ENCODE measurements at regions not wholly inside any gene's neighbourhood (a gene's known extent, or its start where the extent isn't known, plus 50 kb on each side); places are given as distances from the start of the nearest gene placed in this dataset.
"Not testable (repeated sequence)": the region's sequence is repeated elsewhere in the genome, so short reads cannot be mapped to it uniquely, and the experiment has no call there.

DNA sequence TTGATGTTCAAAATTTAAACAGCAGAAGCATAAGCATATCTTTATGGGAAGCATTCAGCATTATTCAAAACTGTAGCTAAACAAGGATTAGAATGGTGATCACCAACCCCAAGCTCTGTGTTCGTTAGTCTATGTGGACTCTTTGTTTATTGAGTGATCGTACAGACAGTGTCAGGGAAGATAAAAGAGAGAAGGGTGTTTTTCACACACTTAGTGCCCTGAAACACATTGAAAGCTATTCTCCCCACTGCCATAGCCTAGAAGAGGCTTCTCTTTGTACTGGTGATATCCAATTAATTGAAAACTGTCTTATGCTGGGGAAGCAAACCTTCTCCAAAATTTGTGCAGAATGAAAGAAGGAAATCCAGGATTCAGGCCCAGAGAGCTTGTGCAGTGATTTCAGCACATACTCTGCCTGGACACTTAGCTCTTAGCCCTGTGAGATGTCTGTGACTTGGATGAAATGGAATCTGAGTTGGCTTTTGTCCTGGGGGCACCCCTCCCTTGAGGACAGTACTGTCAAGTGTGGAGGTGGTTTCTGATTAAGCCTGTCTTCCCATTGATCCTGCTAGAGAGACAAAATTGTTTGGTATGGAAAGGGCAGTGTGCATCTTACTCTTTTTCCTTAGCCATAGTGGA is 125.7 kb upstream of the MTHFD1L start:
- no peak for DNase-seq (ENCODE audit: low read depth in 2 of 2)

DNA sequence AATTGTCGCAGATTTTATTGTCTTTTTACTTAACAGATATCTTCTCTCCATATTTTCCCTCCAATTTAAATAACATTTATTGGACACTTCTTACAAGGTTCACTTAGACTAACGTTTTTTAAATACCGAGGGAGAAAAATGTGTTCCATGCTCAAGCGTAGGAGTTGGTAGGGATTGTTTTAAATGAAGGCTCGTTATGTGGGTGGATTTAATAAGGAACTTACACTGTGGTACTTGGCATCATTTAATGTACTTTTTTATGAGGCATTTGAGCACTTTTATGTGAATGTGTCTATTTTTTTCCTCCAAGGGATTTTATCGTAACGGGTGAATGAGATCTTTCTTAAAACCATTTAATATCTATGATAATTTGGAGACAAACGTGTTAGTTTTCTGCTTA is 125.0 kb upstream of the MTHFD1L start:
- DNase-seq (ENCODE audit: low read depth in 2 of 2), result no peak

DNA sequence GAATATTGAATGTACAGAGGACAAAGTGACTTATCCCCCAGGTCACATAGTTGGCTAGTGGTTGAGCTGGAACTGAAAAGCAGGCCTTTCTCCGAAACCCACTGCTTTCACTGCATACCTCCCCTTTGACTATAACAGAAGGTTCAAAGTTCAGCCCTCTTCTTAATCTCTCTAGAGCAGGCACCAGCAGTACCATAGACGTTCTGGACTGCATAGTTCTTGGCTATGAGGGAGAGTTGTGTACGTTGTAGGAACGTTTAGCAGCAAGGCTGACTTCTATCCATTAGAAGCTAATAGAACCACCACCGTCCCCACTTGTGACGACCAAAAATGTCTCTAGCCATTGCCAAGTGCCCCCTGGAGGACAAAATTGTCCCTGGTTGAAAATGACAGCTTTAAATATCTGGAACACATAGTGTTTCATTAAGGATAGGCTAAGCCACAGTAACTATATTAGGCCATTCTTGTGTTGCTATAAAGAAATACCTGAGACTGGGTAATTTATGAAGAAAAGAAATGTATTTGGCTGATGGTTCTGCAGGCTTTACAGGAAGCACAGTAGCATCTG is 123.8 kb upstream of the MTHFD1L start:
- DNase-seq (ENCODE audit: low read depth in 2 of 2), result no peak

DNA sequence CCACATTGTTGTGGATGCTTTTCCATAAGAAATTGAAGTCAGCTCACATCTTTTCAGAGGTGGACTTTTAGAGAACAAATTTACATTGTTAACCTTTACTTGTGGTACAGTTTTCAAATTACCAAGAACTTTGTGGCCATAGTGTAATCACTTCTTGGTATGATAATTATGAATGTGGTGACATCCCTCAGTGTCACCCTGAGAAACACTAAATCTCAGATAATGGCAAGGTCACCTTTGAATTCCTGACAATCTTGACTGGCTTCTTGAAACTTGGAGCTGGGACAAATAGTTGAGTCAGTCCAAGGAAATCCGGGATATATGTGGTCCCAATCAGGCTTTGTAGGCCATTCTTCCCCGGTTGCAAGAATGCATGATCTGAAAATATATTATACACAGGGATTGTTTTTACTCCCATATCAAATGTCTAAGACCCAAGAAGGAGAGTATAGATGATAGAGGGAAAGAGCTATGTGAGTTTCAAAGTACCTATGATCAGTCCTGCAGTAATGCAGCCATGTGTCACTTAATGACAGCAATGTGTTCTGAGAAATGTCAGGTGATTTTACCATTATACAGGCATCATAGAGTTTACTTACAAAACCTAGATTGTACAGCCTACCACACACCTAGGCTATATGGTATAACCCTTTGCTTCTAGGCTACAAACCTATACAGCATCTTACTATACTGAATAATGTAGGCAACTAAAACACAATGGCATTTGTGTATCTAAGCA is 120.8 kb upstream of the MTHFD1L start:
- no peak for DNase-seq (ENCODE audit: low read depth in 2 of 2)

DNA sequence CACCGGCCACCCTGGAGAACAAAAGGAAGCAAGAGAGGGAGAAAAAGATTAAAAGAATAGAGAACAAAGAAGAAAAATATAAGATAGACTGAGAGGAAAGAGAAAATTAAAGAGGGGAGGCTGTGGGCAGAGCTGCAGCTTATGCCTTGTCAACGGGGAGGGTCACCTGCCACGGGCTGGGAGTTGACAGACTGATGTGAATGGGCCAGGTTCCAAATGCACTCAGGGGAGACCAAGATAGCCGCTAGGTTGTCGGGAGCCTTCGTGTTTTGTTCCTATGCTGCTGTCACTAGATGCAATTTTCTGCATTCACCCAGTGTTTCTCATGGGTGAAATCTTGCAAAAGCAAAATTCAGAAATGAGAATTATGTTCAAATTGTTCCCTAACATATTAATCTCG is 119.6 kb upstream of the MTHFD1L start:
- no peak for DNase-seq (ENCODE audit: low read depth in 2 of 2)

DNA sequence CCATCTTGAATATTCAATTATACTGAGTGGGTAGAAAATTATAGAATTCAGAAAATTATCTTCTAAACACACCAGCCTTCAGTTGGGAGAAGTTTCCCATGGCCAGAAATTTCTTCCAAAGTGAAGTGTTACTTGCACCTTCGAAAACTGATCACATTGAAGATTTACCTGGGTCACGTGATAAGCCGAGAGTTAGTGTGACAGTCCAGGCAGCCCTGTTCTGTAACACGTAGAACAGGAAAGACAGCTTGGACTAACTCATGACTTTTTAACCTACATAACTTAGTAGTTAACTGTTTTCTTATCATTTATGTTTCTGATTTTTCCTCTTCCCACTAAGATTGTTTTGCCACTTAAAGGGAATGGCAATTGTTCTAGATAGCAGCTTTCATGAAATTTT is 118.3 kb upstream of the MTHFD1L start:
- DNase-seq (ENCODE audit: low read depth in 2 of 2), result no peak

DNA sequence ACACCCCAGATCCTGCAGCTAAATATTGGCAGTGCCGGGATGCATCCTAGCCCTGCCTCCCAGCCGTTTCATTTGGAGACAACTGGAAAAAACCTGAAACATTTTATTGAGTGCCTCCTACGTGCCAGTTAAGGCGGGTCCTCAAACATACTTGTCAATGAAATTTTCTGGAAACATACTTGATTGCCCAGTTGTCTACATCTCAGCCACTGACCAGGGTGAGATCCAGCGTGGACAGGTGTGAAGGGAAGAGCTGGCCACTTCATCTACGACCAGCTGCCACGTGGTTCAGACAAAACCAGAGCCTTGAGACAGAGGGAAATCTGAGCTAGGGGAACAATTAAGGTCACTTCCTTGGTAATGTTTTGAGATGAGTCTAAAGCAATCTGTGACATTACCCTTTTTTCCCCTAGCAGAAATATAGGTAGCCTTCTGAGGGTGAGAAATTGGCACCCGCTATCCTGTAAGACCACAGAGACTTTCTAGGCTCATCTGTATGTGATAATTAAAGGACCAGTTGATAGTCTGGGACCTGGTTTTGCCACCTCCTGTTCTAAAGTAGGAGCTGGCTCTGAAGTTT is 116.3 kb upstream of the MTHFD1L start:
- DNase-seq (ENCODE audit: low read depth in 2 of 2), result no peak

DNA sequence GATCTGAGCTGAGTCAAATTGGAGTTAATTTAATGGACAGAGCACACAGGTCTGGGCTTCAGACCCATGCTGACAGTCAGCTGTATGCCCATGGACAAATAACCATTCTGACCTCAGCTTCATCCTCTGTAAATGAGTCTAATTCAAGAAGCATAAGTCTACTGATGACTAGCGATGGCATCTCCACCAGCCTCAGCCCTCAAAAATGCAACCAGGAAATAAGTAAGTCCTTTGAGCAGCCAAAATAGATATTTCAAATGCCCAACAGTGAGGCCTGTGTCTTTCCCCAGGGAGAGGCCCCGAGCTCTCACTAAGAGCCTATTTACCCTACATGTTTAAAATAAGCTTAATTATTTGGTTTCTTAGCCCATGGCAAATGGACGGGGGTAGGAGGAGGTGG is 114.2 kb upstream of the MTHFD1L start:
- no peak for DNase-seq (ENCODE audit: low read depth in 2 of 2)

- no peak for DNase-seq (ENCODE audit: low read depth in 2 of 2)
Observed at GRCh38 chr6:150752409-150752808, 113.1 kb upstream of the MTHFD1L start.

GRCh38 chr6:150753371-150754064 is 112.0 kb upstream of the MTHFD1L start:
- DNase-seq (ENCODE audit: low read depth in 2 of 2), result no peak

GRCh38 chr6:150755042-150755441 is 110.5 kb upstream of the MTHFD1L start:
- DNase-seq (ENCODE audit: low read depth in 2 of 2), result no peak

GRCh38 chr6:150755524-150755923 is 110.0 kb upstream of the MTHFD1L start:
- DNase-seq (ENCODE audit: low read depth in 2 of 2), result no peak

- DNase-seq (ENCODE audit: low read depth in 2 of 2), result no peak
Observed at GRCh38 chr6:150756173-150756572, 109.3 kb upstream of the MTHFD1L start.

DNA sequence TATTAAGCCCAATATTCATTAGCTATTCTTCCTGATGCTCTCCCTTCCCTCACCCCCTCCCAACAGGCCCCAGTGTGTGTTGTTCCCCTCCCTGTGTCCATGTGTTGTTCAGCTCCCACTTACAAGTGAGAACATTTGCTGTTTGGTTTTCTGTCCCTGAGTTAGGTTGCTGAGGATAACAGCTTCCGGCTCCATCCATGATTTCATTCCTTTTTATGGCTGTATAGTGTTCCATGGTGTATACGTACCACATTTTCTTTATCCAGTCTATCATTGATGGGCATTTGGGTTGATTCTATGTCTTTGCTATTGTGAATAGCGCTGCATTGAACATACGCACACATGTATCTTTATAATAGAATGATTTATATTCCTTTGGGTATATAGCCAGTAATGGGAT is 107.7 kb upstream of the MTHFD1L start:
- not testable (repeated sequence) for DNase-seq (ENCODE audit: low read depth in 2 of 2)

DNA sequence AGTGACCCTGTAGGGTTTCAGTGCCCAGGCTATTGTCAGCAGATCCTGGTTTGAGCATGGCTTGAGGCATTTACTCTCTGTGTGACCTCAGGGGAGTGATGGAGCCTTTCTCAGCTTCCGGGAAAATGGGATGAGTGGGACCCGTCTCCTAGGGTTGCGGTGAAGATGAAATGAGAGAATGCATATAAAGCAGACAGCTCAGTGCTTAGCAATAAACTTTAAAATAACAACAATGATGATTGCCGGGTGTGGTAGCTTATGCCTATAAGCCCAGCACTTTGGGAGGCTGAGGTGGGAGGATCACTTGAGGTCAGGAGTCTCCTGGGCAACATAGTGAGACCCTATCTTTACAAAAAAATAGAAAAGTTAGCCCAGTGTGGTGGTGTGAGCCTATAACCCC is 106.0 kb upstream of the MTHFD1L start:
- no peak for DNase-seq (ENCODE audit: low read depth in 2 of 2)

DNA sequence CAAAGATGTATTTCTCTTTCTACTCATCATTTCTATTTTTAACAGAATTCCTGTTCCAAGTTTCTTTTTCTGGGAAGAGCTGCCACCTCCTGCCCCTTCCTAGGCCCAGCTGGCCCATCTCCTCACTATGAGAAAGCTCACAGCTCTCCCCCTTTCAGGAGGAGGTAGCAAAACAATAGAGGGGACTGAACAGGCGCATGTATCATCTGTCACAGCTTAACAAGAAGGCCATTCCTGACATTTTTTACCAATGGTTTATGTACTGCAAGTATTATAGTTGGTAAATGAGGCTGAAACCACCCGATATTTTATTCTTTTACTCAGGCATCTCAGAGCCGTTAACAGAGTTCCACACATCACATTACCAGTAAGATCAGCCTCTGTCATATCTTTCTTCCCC is 103.7 kb upstream of the MTHFD1L start:
- DNase-seq (ENCODE audit: low read depth in 2 of 2), result no peak

DNA sequence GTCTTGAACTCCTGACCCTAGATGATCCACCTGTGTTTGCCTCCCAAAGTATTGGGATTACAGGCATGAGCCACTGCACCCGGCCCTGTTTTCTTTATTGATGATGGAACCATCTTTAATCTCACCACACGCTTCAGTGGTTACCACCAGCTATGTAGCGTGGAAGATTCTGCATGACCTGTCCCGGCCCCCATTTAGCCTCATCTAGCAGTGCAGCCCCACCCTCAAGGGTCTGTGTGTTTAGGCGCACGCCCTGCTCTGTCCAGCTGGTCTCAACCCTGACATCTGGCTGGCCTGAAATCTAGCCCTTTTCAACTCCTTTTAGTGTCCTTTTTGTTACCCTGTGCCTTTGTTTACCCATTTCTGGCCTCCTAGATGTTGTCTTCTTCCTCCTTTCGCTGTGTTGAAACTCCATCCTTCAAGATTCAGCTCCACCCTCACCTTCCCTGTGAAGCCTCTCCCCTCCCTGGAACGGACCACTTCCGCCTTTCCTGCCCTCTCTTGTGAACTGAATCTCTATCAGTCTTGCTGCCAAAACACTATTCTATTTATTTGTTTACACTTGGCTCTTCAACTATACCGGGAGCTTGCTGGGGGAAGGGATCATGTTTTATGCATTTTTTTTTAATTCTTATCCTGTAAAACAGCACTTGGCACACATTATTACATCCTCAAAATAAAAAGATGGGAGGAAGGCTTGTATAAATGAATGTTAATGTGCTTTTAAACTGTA is 101.0 kb upstream of the MTHFD1L start:
- no peak for DNase-seq (ENCODE audit: low read depth in 2 of 2)

GRCh38 chr6:150765067-150765764 is 100.3 kb upstream of the MTHFD1L start:
- DNase-seq (ENCODE audit: low read depth in 2 of 2), result no peak

DNA sequence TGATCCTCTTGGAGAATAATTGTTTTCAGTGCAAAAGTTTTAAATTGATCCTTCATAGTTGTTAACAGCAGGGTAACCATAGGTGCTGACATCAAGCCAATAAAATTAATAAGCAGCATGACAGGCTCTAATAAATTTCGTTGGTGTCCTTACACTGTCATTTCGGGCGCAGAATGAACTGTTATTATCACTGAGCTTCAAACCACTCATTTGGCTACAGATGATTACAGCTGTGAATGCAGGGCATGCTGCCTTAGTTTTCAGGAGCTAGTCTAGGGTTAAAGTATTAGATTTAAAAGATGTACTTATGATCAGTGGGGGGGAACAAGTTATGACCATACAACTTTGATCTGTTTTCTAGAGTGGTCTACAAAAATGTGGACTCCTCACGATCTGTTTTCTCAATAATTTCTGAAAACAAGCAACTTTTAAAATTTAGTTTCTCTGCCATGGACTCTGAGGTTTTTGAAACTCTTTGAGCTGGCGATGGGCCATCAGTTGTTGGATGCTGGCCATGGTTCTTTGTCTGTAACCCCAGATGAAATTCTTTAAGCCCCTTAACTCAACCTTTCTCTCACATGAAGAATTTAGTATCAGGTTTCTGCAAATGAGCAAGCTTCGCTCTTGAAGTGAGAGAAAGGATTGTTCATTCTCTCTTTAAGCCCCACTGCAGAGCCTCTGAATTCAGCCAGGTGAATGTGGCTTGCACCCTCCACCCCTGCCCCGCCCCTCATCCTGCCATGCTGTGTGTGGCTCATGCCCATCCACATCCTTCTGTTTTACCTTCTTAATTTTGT is 99.1 kb upstream of the MTHFD1L start:
- DNase-seq (ENCODE audit: low read depth in 2 of 2), result no peak

- no peak for DNase-seq (ENCODE audit: low read depth in 2 of 2)
Observed at GRCh38 chr6:150767161-150767560, 98.3 kb upstream of the MTHFD1L start.
